ENCODE measurements at regions not wholly inside any gene's neighbourhood (a gene's known extent, or its start where the extent isn't known, plus 50 kb on each side); places are given as distances from the start of the nearest gene placed in this dataset.

DNA sequence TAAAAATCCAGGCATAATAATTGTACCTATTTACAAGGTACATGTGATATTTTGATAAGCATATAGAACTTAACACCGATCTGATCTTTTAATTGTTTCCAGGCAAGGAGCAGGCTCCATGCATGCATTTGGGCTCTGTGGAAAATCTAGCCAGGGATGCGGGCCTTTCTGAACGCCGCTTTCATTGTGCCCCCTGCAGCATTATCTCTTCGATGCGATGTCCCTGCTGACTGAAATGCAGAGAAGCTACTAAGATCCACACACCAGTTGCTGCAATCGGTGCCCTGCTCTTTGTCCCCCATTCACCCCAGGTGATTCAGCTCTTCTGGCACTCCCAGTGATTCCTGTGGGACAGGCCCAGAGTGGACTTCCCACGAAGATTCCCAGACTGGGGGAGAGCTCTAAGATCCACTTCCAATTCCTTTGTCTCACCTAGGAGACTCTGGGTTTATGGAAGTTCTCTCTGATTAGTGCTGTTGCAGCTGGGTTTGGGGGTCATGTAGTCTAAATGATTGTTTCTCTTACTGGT, 254.3 kb upstream of the AGA start:
- DNase-seq (ENCODE audit: low read depth) = no peak

- DNase-seq (ENCODE audit: low read depth) = no peak
Measured at GRCh38 chr4:177699365-177700213, 257.4 kb upstream of the AGA start.

GRCh38 chr4:177706916-177707315, 264.7 kb upstream of the AGA start:
- DNase-seq (ENCODE audit: low read depth) = no peak

GRCh38 chr4:177713454-177713853, 271.2 kb upstream of the AGA start:
- DNase-seq (ENCODE audit: low read depth) = no peak

DNA sequence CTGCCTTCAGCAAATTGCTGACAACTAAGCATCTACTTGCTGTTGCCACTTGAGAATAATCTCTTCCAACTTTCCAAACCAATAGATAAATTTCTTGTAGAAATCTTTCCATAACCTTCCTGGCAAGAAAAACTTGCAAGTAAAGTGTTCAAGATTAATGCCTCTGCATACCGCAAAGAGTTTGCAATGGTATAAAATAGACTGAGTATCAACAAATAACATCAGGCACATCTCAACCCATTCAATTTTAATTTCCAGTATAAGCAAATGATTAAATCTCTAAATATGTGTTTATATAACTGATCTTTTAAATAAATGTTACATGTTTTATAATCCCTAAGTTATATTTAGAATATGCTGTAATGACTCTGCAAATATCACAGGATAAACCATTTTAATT, 275.2 kb upstream of the AGA start:
- DNase-seq (ENCODE audit: low read depth) = no peak

DNA sequence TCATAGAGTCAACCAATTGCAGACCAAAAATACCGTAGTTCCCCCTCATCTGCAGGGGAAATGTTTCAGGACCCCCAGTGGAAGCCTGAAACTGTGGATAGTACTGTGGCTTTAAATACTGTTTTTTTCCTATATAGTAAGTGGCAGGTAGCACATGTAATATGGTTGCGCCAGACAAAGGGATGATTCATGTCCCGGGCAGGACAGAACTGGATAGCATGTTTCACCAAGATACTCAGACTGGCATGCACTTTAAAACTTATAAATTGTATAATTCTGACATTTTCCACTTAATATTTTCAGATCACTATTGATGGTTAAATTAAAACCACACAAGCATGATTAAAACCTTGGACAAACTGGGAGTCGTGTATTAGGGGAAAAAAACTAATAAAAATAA, 276.3 kb upstream of the AGA start:
- DNase-seq (ENCODE audit: low read depth) = no peak

GRCh38 chr4:177726111-177726510, 283.9 kb upstream of the AGA start:
- no peak for DNase-seq (ENCODE audit: low read depth)

DNA sequence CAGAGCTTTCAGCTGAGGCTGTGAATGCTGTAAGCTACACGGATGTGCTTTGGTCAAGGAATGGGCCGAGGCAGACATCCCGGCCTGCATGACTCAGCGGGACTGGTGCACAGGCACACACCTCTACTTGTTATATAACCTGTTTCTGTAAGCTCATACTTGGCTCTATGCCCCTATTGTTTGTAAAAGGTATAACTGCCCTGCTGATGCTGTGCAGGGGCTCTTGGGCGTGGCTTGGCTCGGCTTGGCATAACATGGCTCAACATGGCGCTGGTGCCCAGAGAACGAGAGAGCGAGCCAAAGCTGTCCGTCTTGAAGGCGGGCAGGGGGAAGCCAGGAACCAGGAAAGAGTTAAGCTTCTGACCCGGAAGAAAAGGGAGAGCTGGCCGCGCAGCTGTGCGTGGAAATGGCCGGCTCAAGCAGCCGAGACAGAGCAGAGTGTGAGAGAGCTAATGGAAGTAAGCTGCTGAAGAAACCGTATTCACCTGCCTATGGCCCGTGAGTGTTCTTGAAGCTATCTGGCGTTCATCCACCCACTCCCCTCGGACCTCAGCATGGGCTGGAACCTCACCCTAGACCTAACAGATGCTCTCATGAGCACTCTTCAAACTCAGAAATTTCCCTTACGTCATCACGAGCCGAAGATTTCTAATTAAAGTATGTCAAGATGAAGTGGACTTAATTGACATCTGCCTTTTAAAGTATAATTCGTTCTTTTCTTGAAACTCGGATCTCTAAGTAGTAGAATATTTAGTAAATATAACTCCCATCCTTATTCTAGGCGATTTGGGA, 286.3 kb upstream of the AGA start:
- no peak for DNase-seq (ENCODE audit: low read depth)

GRCh38 chr4:177729681-177730080, 287.4 kb upstream of the AGA start:
- no peak for DNase-seq (ENCODE audit: low read depth)

- DNase-seq (ENCODE audit: low read depth) = no peak
Measured at GRCh38 chr4:177737387-177737940, 295.2 kb upstream of the AGA start.

GRCh38 chr4:177740563-177740962, 298.3 kb upstream of the AGA start:
- DNase-seq (ENCODE audit: low read depth) = no peak

- DNase-seq (ENCODE audit: low read depth) = no peak
Measured at GRCh38 chr4:177759729-177760128, 317.5 kb upstream of the AGA start.

DNA sequence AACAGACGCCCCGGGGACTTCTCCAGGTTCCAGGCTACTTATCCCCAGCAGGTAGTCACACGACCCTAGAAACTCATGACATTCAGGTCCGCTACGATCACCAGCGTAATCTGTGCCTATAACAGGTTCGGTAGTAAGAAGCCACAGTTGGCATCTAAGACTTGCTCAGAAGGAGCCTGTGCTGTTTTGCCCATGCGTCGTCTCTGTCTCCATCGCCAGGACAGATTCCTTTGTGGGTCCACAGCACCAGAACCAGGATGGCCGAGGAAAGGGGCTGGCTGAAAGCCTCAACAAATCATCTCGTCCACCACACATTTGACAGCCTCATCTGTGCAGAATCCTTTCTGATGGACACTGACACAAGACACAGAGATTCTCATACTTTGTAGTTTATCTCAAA, 319.5 kb upstream of the AGA start:
- DNase-seq (ENCODE audit: low read depth) = no peak

DNA sequence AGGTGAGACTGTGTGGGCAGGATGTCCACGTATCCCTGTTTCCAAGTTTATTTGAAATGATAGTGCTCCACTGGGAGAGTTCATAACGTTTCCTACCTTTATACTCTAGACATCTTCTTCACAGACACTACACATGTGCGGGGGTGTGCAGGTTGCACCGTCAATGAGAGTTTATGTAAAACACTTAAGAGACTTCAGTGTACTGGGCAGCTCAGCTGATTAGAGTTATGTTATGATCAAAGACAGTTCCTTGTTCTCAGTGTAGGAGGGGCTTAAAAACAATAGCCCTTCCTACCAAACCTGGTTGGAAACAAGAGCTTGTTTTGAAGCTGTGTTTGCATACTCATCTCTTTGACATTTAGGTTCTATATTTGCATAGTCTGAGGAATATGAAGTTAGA, 326.9 kb upstream of the AGA start:
- DNase-seq (ENCODE audit: low read depth) = no peak

- DNase-seq (ENCODE audit: low read depth) = no peak
Measured at GRCh38 chr4:177770776-177771175, 328.5 kb upstream of the AGA start.

- DNase-seq (ENCODE audit: low read depth) = no peak
Measured at GRCh38 chr4:177771645-177772044, 329.4 kb upstream of the AGA start.

DNA sequence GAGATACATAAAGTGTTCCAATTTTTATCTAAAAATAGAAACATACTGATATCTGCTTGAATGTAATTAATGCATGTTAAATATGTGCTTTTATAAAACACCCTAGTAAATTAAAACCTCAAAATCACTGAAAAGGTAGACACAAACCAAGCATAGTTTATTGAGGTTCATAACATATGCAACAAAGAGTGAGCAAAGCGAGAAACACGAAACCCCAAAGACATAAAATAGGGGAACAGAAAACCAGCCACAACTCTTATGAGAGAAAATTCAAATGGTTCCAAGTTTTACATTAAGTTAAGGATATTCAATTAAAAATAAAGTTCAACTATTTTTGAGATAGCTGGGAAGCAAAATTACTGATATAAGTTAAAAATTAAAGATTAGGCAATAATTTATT, 336.4 kb upstream of the AGA start:
- DNase-seq (ENCODE audit: low read depth) = no peak

GRCh38 chr4:177785000-177785399, 342.8 kb upstream of the AGA start:
- DNase-seq (ENCODE audit: low read depth) = no peak

DNA sequence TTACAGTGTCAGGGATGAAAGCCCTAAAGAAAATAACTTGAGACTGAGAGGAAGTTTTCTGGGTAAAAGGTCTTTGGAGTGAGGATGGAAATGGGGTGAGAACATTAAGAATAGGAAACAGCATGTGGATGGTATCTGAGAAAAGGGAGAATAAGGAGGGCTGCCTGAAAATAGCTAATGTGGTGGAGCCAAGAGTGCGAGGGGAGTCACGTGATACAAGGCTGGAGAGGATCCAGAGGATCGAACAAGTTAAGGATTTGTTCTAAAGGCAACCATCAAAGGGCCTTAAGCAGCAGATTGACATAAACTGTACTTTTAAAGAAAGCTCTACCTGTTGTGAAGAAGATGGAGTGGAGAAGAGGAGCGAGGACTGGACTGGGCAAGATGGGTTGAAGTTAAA, 347.4 kb upstream of the AGA start:
- DNase-seq (ENCODE audit: low read depth) = no peak

DNA sequence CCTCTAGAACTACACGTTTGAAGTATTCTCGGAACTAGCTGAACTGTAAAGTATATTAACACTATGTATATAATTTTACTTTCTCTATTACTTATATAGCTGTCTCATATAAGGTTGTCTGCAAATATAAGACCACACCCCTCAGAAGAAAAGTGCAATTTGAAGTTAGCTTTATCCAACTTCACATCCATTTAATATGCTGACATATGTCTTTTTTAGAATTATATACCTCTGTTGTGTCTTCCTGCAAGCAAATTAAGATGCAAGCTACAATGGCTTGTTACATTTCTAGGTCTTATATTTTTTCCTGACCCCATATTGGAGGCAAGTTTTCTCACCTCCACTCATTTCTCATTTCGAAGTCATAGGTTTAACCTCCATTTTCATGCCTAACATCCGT, 349.0 kb upstream of the AGA start:
- DNase-seq (ENCODE audit: low read depth) = no peak

- no peak for DNase-seq (ENCODE audit: low read depth)
Measured at GRCh38 chr4:177796841-177797240, 354.6 kb upstream of the AGA start.

- DNase-seq (ENCODE audit: low read depth) = no peak
Measured at GRCh38 chr4:177798161-177798560, 355.9 kb upstream of the AGA start.

GRCh38 chr4:177802162-177802561, 359.9 kb upstream of the AGA start:
- DNase-seq (ENCODE audit: low read depth) = no peak
